Mesendoderm (in vitro differentiated cells): ENCODE measurements at regions not wholly inside any gene's neighbourhood (a gene's known extent, or its start where the extent isn't known, plus 50 kb on each side); places are given as distances from the start of the nearest gene placed in this dataset.

ENCODE experiments used
- DNase-seq: peaks from one replicate; pipeline ENCODE4 v3.0.0; 2013
- H2AK5ac ChIP-seq: 2 replicates; pipeline ENCODE4 v1.6.1; 2013; ENCODE audit warnings: low read length, inconsistent platforms
- H2BK120ac ChIP-seq: 2 replicates; pipeline ENCODE4 v1.6.1; 2013; ENCODE audit warnings: low read depth, mild to moderate bottlenecking, low read length, moderate library complexity, mixed read lengths
- H2BK15ac ChIP-seq: replicated peaks from 2 replicates; pipeline ENCODE4 v1.6.1; 2013; ENCODE audit warnings: low read depth, mild to moderate bottlenecking, moderate library complexity
- H2BK5ac ChIP-seq: 2 replicates; pipeline ENCODE4 v1.6.1; 2013; ENCODE audit warnings: low read length, inconsistent platforms
- H3K18ac ChIP-seq: 2 replicates; pipeline ENCODE4 v1.6.1; 2013; ENCODE audit warnings: mild to moderate bottlenecking, low read length, mixed read lengths
- H3K23ac ChIP-seq: one replicate; pipeline ENCODE4 v1.6.1; 2013; ENCODE audit warnings: low read length
- H3K27ac ChIP-seq: 2 replicates; pipeline ENCODE4 v1.5.1; 2013; ENCODE audit warnings: low read depth, mild to moderate bottlenecking, inconsistent platforms, low read length, moderate library complexity
- H3K27me3 ChIP-seq: 2 replicates; pipeline ENCODE4 v1.6.1; 2013; ENCODE audit warnings: low read length, control low read depth, mild to moderate bottlenecking, inconsistent platforms; ENCODE audit not compliant: insufficient read depth, poor library complexity
- H3K36me3 ChIP-seq: 2 replicates; pipeline ENCODE4 v1.6.1; 2013; ENCODE audit warnings: low read length, inconsistent platforms; ENCODE audit not compliant: control insufficient read depth, insufficient read depth
- H3K4ac ChIP-seq: one replicate; pipeline ENCODE4 v1.6.1; 2013; ENCODE audit warnings: low read depth, mild to moderate bottlenecking, low read length, moderate library complexity
- H3K4me1 ChIP-seq: 2 replicates; pipeline ENCODE4 v1.6.1; 2013; ENCODE audit warnings: low read depth, low read length, inconsistent platforms; ENCODE audit not compliant: control insufficient read depth
- H3K4me2 ChIP-seq: 2 replicates; pipeline ENCODE4 v1.6.1; 2013; ENCODE audit warnings: low read length
- H3K4me3 ChIP-seq: 2 replicates; pipeline ENCODE4 v1.5.1; 2013; ENCODE audit warnings: mild to moderate bottlenecking, low read length
- H3K56ac ChIP-seq: one replicate; pipeline ENCODE4 v1.6.1; 2013; ENCODE audit warnings: low read length
- H3K79me1 ChIP-seq: 2 replicates; pipeline ENCODE4 v1.6.1; 2013; ENCODE audit warnings: low read length, inconsistent platforms
- H3K79me2 ChIP-seq: 2 replicates; pipeline ENCODE4 v1.6.1; 2013; ENCODE audit warnings: mild to moderate bottlenecking, low read length; ENCODE audit not compliant: control insufficient read depth, insufficient read depth
- H3K9ac ChIP-seq: 2 replicates; pipeline ENCODE4 v1.6.1; 2013; ENCODE audit warnings: low read length, inconsistent platforms
- H4K5ac ChIP-seq: one replicate; pipeline ENCODE4 v1.6.1; 2013; ENCODE audit warnings: low read length
- H4K8ac ChIP-seq: one replicate; pipeline ENCODE4 v1.6.1; 2013; ENCODE audit warnings: low read depth, mild to moderate bottlenecking, control low read depth, low read length, moderate library complexity
- WGBS: extraction: QIAGEN DNeasy Blood & Tissue Kit; methylation state at CpG from one replicate; pipeline ENCODE4 v1.1.7; 2013; ENCODE audit warnings: low lambda C conversion rate, missing lambda C conversion rate; ENCODE audit not compliant: insufficient coverage; ENCODE audit errors: extremely low coverage; 5-methylcytosine and 5-hydroxymethylcytosine counted together

DNA sequence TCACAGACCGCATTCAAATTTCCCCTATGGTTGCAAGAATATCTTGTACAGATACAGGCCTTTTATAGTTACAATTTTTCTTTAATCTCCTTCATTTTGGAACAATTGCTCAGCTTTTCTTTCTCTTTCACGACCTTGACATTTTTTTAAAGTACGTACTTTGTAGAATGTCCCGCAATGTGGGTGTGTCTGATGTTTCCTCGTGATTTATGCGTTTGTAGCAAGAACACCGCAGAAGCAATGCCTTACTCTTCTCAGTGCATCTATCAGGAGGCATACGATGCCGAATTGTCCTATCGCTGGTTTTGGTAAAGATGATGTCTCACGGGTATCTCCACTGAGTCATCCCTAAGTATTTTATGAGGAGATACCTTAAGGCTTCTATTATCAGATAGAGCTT lies 76.9 kb upstream of the RALGPS2 start:
- Histone ChIP-seq H3K23ac (no peak overlapping the region), H4K5ac (no peak overlapping the region), H2BK120ac (no peak overlapping the region), H2BK5ac (no peak overlapping the region), H3K79me2 (no peaks in the 10 kb centered on the region), H3K9ac (no peak overlapping the region), H3K4ac (no peak overlapping the region), H3K56ac (no peak overlapping the region), H3K27me3 (no peaks in the 10 kb centered on the region), H3K79me1 (no peaks in the 10 kb centered on the region), H2BK15ac (no peak overlapping the region), H3K4me2 (no peak overlapping the region), H3K18ac (no peak overlapping the region), H4K8ac (no peak overlapping the region), H3K4me3 (no peak overlapping the region), H2AK5ac (no peak overlapping the region), H3K36me3 (no peaks in the 10 kb centered on the region), H3K27ac (no peak overlapping the region), H3K4me1 (peaks cover 4% of the 10 kb centered on the region)
- WGBS: no CpG with 5 or more reads among the region's 11 CpGs
- DNase-seq: no peak

DNA sequence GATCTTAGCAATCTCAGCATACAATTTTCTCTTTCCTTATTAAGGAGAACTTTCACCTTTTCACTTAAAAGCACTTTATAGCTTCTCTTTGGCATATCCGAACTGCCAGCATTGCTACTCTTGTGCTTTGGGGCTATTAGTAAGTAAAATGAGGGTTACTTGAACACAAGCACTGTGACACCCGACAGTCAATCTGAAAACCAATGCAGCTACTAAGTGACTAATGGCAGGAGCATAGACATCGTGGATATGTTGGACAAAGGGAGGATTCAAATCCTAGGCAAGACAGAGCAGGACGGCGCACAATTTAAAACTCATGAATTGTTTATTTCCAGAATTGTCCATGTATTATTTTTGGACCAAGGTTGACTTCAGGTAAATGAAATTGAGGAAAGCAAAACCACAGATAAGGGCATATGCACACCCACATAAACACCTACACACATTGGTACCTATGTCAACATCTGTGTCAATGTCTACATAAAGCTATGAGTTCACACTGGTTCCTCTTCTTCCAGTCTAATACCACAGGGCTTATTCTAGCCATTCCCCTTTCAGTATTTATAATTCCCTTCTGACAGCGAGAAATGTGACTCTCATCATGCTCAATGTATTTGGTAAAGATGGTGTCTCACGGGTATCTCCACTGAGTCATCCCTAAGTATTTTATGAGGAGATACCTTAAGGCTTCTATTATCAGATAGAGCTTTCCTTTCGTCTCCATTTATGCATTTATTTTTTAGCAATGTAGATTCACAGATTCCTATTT lies 75.3 kb upstream of the RALGPS2 start:
- no peaks in the 10 kb centered on the region for H3K36me3 ChIP-seq
- no peak overlapping the region for H3K56ac ChIP-seq
- H2BK5ac ChIP-seq: no peak overlapping the region
- H3K27ac ChIP-seq: no peak overlapping the region
- no peak overlapping the region for H3K4ac ChIP-seq
- H3K79me2 ChIP-seq: no peaks in the 10 kb centered on the region
- no peak overlapping the region for H3K4me2 ChIP-seq
- H3K18ac ChIP-seq: no peak overlapping the region
- H3K79me1 ChIP-seq: no peaks in the 10 kb centered on the region
- H2AK5ac ChIP-seq: no peak overlapping the region
- H3K4me1 ChIP-seq: peaks cover 4% of the 10 kb centered on the region
- no peak overlapping the region for H4K5ac ChIP-seq
- no peak overlapping the region for H3K9ac ChIP-seq
- no CpG with 5 or more reads among the region's 8 CpGs for WGBS
- H3K27me3 ChIP-seq: no peaks in the 10 kb centered on the region
- H4K8ac ChIP-seq: no peak overlapping the region
- no peak for DNase-seq
- no peak overlapping the region for H2BK15ac ChIP-seq
- H2BK120ac ChIP-seq: no peak overlapping the region
- no peak overlapping the region for H3K4me3 ChIP-seq
- no peak overlapping the region for H3K23ac ChIP-seq

DNA sequence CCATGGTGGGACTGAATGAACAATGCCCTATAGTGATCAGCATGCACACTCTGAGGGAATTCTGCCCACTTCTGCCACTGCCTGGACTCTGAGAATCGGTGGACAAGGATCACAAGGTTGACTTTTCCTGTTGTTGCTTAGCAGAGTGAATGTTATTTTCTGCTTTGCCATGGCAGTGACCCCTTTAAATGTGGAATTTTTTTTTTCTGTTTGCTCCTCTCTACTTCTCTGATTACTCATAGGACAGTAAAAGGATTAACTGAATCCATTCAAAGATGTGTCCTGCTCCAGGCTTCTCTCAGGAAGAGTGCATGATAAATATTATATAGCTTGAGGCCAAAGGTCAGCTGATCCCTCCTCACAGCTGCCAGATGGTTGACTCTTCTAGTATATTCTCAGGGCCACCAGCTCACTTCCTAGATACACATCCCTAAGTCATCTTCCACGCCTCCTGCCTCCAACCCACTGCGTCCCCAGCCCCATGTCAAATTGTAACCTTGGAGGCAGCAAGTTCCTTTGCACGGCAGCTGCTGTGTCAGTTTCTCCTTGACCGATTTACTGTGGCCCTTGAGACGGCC lies 74.0 kb upstream of the RALGPS2 start:
- H3K27ac ChIP-seq: no peak overlapping the region
- H3K4me1 ChIP-seq: no peaks in the 10 kb centered on the region
- H3K36me3 ChIP-seq: no peaks in the 10 kb centered on the region
- no peak overlapping the region for H2BK120ac ChIP-seq
- no peaks in the 10 kb centered on the region for H3K79me1 ChIP-seq
- H3K4me3 ChIP-seq: no peak overlapping the region
- H3K4ac ChIP-seq: no peak overlapping the region
- no peak overlapping the region for H2AK5ac ChIP-seq
- no peak overlapping the region for H3K9ac ChIP-seq
- no CpG with 5 or more reads among the region's 6 CpGs for WGBS
- no peak overlapping the region for H3K18ac ChIP-seq
- H4K8ac ChIP-seq: no peak overlapping the region
- no peaks in the 10 kb centered on the region for H3K79me2 ChIP-seq
- no peaks in the 10 kb centered on the region for H3K27me3 ChIP-seq
- H3K23ac ChIP-seq: no peak overlapping the region
- H2BK5ac ChIP-seq: no peak overlapping the region
- no peak overlapping the region for H3K56ac ChIP-seq
- no peak for DNase-seq
- no peak overlapping the region for H4K5ac ChIP-seq
- no peak overlapping the region for H2BK15ac ChIP-seq
- H3K4me2 ChIP-seq: no peak overlapping the region

DNA sequence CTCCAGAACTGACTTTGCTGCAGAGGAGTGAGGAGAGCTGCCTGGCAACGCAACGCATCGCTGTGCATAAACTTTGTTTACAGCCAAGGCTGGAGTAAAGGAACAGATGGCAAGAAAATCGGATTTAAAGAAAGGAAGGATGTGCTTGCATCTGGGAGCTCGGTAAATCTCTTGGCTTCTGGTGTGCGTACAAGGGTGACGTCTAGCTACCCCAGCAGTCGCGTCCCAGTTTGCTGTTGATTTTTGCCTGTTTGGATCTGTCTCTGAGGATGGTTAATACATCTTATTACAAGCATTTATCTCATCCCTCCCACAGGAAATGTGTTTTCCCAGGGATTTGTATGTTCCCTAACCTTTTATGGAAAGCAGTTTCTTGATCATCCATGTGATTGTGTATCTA lies 73.3 kb upstream of the RALGPS2 start:
- Histone ChIP-seq H3K79me1 (no peaks in the 10 kb centered on the region), H3K9ac (no peak overlapping the region), H4K8ac (no peak overlapping the region), H2BK120ac (no peak overlapping the region), H3K36me3 (no peaks in the 10 kb centered on the region), H3K18ac (no peak overlapping the region), H3K27ac (no peak overlapping the region), H2BK15ac (no peak overlapping the region), H4K5ac (no peak overlapping the region), H3K4me1 (no peaks in the 10 kb centered on the region), H2BK5ac (no peak overlapping the region), H3K4me3 (no peak overlapping the region), H2AK5ac (no peak overlapping the region), H3K4me2 (no peak overlapping the region), H3K4ac (no peak overlapping the region), H3K27me3 (no peaks in the 10 kb centered on the region), H3K56ac (no peak overlapping the region), H3K23ac (no peak overlapping the region), H3K79me2 (no peaks in the 10 kb centered on the region)
- DNase-seq: no peak
- WGBS: no CpG with 5 or more reads among the region's 9 CpGs

DNA sequence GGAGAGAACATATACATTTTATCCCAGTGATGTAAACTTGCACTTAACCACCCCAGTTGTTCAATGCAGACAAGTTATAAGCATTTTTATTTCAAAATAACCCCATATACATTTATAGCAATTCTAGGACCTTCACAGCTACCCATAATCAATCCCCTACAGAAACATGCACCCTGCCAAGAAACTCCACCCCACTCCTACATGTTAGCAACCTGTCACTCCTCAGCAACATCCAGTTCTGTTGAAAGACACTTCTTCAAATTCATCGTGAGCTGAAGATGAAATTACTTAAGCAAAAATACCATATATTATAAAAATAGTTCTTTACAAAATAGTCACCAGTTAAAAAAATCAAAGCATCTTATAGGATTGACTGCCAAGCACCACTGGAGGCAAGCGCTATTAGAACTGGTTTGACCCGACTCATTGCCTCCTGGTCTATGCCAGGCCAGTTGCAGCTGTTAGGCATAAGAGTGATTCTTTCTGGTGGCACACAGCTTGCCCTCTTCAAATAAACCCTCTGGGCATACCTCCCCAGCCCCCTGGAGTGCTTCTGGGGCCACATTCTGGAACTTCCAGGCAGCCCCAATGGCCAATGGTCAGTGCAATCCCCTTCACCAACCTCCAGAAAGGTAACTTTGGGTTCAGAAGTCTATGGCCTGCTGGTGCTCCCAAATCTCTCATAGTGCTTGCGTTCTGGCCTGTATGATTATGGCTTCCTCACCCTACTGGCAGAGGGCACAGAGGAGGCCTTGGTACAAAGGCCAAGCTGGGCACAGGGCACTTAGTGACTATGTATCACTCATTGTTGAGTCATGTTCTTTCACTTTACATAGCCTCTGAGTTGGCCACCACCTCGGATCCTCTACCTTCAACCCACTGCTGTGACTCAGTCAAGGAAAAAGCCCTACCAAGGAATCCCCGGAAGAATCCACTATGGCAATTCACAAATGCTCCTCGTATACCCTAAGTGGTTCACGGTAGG lies 72.2 kb upstream of the RALGPS2 start:
- Histone ChIP-seq H3K4ac (no peak overlapping the region), H2BK5ac (no peak overlapping the region), H3K27ac (no peak overlapping the region), H2BK120ac (no peak overlapping the region), H3K9ac (no peak overlapping the region), H4K5ac (no peak overlapping the region), H3K18ac (no peak overlapping the region), H3K4me1 (no peaks in the 10 kb centered on the region), H3K27me3 (no peaks in the 10 kb centered on the region), H3K4me3 (no peak overlapping the region), H3K56ac (no peak overlapping the region), H3K23ac (no peak overlapping the region), H3K36me3 (no peaks in the 10 kb centered on the region), H3K79me1 (no peaks in the 10 kb centered on the region), H3K79me2 (no peaks in the 10 kb centered on the region), H2BK15ac (no peak overlapping the region), H3K4me2 (no peak overlapping the region), H4K8ac (no peak overlapping the region), H2AK5ac (no peak overlapping the region)
- no peak for DNase-seq
- no CpG with 5 or more reads among the region's 8 CpGs for WGBS
